SK-N-SH (cell line): ENCODE measurements at regions not wholly inside any gene's neighbourhood (a gene's known extent, or its start where the extent isn't known, plus 50 kb on each side); places are given as distances from the start of the nearest gene placed in this dataset.

ENCODE experiments used
- CTCF ChIA-PET: fragments of 300-600, 350-600 bp; formaldehyde crosslinking; extraction: SDS; loops from one replicate; lab custom pipeline; 2021; lab: Yijun Ruan, JAX
- POLR2A ChIA-PET: fragments of 350-600 bp; sonication (Branson Sonifier 250); formaldehyde crosslinking; extraction: SDS; loops from one replicate; lab custom pipeline; 2020; ENCODE audit warnings: antibody characterized with exemption, inconsistent platforms; lab: Yijun Ruan, JAX
- DNase-seq: peaks from one replicate; pipeline ENCODE4 v3.0.0; 2012
- H2AFZ ChIP-seq: fragments of 200-600 bp; sonication (generic); 2 replicates; pipeline ENCODE4 v1.8.1; 2016; ENCODE audit warnings: antibody characterized with exemption, mild to moderate bottlenecking, low read depth
- H3F3A ChIP-seq: fragments of 200-600 bp; sonication (generic); replicated peaks from 2 replicates; pipeline ENCODE3; 2016; ENCODE audit warnings: antibody characterized with exemption, mild to moderate bottlenecking; ENCODE audit not compliant: insufficient read depth
- H3K27ac ChIP-seq, 2 experiments: fragments of 200-500 bp in 1 of 2; fragments of 200-600 bp in 1 of 2; sonication (Bioruptor generic) in 1 of 2; sonication (generic), shearing (Covaris generic) in 1 of 2; 2 replicates each; pipeline versions ENCODE4 v1.5.1 to v1.6.1; 2014 to 2016; ENCODE audit warnings: low read depth in 2 of 2, inconsistent platforms in 1 of 2, low read length in 1 of 2, mild to moderate bottlenecking in 1 of 2, mixed read lengths in 1 of 2
- H3K27me3 ChIP-seq: fragments of 200-600 bp; sonication (generic), shearing (Covaris generic); 2 replicates; pipeline ENCODE4 v1.6.1; 2016; ENCODE audit warnings: mixed run types; ENCODE audit not compliant: insufficient read depth
- H3K36me3 ChIP-seq, 2 experiments: fragments of 200-500 bp in 1 of 2; fragments of 200-600 bp in 1 of 2; sonication (Bioruptor generic) in 1 of 2; sonication (generic) in 1 of 2; replicated peaks in 1 of 2; 2 replicates each; pipeline versions ENCODE3 to v1.5.1; 2014 to 2016; ENCODE audit warnings: low read length in 1 of 2, mild to moderate bottlenecking in 1 of 2; ENCODE audit not compliant: insufficient read depth in 2 of 2, control insufficient read depth in 1 of 2
- H3K4me1 ChIP-seq, 2 experiments: fragments of 200-500 bp in 1 of 2; fragments of 200-600 bp in 1 of 2; sonication (Bioruptor generic) in 1 of 2; sonication (generic), shearing (Covaris generic) in 1 of 2; 2 replicates each; pipeline versions ENCODE4 v1.5.1 to v1.6.1; 2014 to 2016; ENCODE audit warnings: low read depth in 1 of 2, low read length in 1 of 2, mixed run types in 1 of 2; ENCODE audit not compliant: insufficient read depth in 2 of 2, control insufficient read depth in 1 of 2
- H3K4me2 ChIP-seq: fragments of 200-600 bp; sonication (generic), shearing (Covaris generic); 2 replicates; pipeline ENCODE4 v1.6.1; 2017; ENCODE audit warnings: mixed run types
- H3K4me3 ChIP-seq, 2 experiments: fragments of 200-500 bp in 1 of 2; fragments of 200-600 bp in 1 of 2; sonication (Bioruptor generic) in 1 of 2; sonication (generic), shearing (Covaris generic) in 1 of 2; 2 replicates each; pipeline versions ENCODE4 v1.5.1 to v1.8.1; 2014 to 2016; ENCODE audit warnings: low read depth in 2 of 2, inconsistent platforms in 1 of 2, low read length in 1 of 2, mild to moderate bottlenecking in 1 of 2, mixed read lengths in 1 of 2, moderate library complexity in 1 of 2
- H3K79me2 ChIP-seq: fragments of 200-600 bp; sonication (generic); 2 replicates; pipeline ENCODE4 v1.8.1; 2017; ENCODE audit warnings: mild to moderate bottlenecking; ENCODE audit not compliant: insufficient read depth
- H3K9ac ChIP-seq: fragments of 200-600 bp; sonication (generic); 2 replicates; pipeline ENCODE4 v1.6.1; 2017; ENCODE audit warnings: mixed run types
- H3K9me2 ChIP-seq: fragments of 200-600 bp; sonication (generic); 2 replicates; pipeline ENCODE4 v1.6.1; 2017; ENCODE audit warnings: mixed run types
- H3K9me3 ChIP-seq: fragments of 200-600 bp; sonication (generic); 2 replicates; pipeline ENCODE4 v1.6.1; 2017; ENCODE audit warnings: mixed run types, mild to moderate bottlenecking, moderate library complexity
- H4K20me1 ChIP-seq: fragments of 200-600 bp; sonication (generic); 2 replicates; pipeline ENCODE4 v1.6.1; 2017; ENCODE audit warnings: mild to moderate bottlenecking, mixed run types; ENCODE audit not compliant: insufficient read depth
- CHD2 ChIP-seq: fragments of 150-350 bp; IDR thresholded peaks from 2 replicates; pipeline ENCODE4 v1.6.1; 2018; ENCODE audit warnings: low read length; ENCODE audit not compliant: partially characterized antibody
- ELF1 ChIP-seq: IDR thresholded peaks from 2 replicates; pipeline ENCODE4 v1.4.0; 2012
- EZH2phosphoT487 ChIP-seq: fragments of 200-600 bp; sonication (generic); IDR thresholded peaks from 2 replicates; pipeline ENCODE4 v1.6.1; 2017; ENCODE audit warnings: low read depth, mixed run types, mild to moderate bottlenecking, antibody characterized with exemption, moderate library complexity, borderline replicate concordance
- FOSL2 ChIP-seq: IDR thresholded peaks from 2 replicates; pipeline ENCODE4 v1.4.0; 2012; ENCODE audit warnings: low read depth, mild to moderate bottlenecking, moderate library complexity, borderline replicate concordance
- FOXJ3 ChIP-seq: sonication (generic); formaldehyde crosslinking; IDR thresholded peaks from 2 replicates; pipeline ENCODE4 v1.5.1; 2020; ENCODE audit warnings: mild to moderate bottlenecking, missing genetic modification reagents
- FOXM1 ChIP-seq: IDR thresholded peaks from 2 replicates; pipeline ENCODE4 v1.4.0; 2012; ENCODE audit warnings: low read depth, mild to moderate bottlenecking
- GABPA ChIP-seq: IDR thresholded peaks from 2 replicates; pipeline ENCODE4 v1.4.0; 2012; ENCODE audit warnings: low read depth, mild to moderate bottlenecking
- GATA2 ChIP-seq: sonication (generic); formaldehyde crosslinking; IDR thresholded peaks from 2 replicates; pipeline ENCODE4 v1.5.0; 2020; ENCODE audit warnings: mild to moderate bottlenecking, missing genetic modification reagents
- JUND ChIP-seq: IDR thresholded peaks from 2 replicates; pipeline ENCODE4 v1.4.0; 2012
- MEF2A ChIP-seq: IDR thresholded peaks from 2 replicates; pipeline ENCODE4 v1.4.0; 2012; ENCODE audit warnings: low read depth, borderline replicate concordance
- MXI1 ChIP-seq: IDR thresholded peaks from 2 replicates; pipeline ENCODE4 v1.6.1; 2012; ENCODE audit warnings: mild to moderate bottlenecking, low read depth, low read length, improper control_type of control experiment
- RXRA ChIP-seq: IDR thresholded peaks from 2 replicates; pipeline ENCODE4 v1.4.0; 2012; ENCODE audit warnings: low read depth, mild to moderate bottlenecking, borderline replicate concordance
- TEAD4 ChIP-seq: IDR thresholded peaks from 2 replicates; pipeline ENCODE4 v1.4.0; 2012; ENCODE audit warnings: mild to moderate bottlenecking, borderline replicate concordance; ENCODE audit not compliant: insufficient read depth
- WGBS: methylation state at CpG from one replicate; pipeline ENCODE4 v1.1.6; 2017; ENCODE audit warnings: low lambda C conversion rate; 5-methylcytosine and 5-hydroxymethylcytosine counted together
- TF ChIP-seq, protein P1 (sequence below): IDR thresholded peaks from 2 replicates; pipeline ENCODE4 v1.4.0; 2012; ENCODE audit warnings: low read depth
- TF ChIP-seq, protein P2 (sequence below): fragments of 150-350 bp; IDR thresholded peaks from 2 replicates; pipeline ENCODE4 v1.6.1; 2016; ENCODE audit warnings: mild to moderate bottlenecking, low read depth, low read length
- TF ChIP-seq, protein P3 (sequence below): IDR thresholded peaks from 2 replicates; pipeline ENCODE4 v1.4.0; 2012; ENCODE audit warnings: low read depth, borderline replicate concordance
- TF ChIP-seq, protein P4 (sequence below): fragments of 150-350 bp; IDR thresholded peaks from 2 replicates; pipeline ENCODE4 v1.6.1; 2017; ENCODE audit warnings: antibody characterized with exemption, low read length, low read depth, borderline replicate concordance
- TF ChIP-seq, protein P5 (sequence below): IDR thresholded peaks from 2 replicates; pipeline ENCODE4 v1.4.0; 2012; ENCODE audit warnings: low read depth, borderline replicate concordance
- TF ChIP-seq, protein P6 (sequence below): IDR thresholded peaks from 2 replicates; pipeline ENCODE4 v1.6.1; 2012; ENCODE audit warnings: mild to moderate bottlenecking, low read depth, low read length, moderate library complexity

DNA sequence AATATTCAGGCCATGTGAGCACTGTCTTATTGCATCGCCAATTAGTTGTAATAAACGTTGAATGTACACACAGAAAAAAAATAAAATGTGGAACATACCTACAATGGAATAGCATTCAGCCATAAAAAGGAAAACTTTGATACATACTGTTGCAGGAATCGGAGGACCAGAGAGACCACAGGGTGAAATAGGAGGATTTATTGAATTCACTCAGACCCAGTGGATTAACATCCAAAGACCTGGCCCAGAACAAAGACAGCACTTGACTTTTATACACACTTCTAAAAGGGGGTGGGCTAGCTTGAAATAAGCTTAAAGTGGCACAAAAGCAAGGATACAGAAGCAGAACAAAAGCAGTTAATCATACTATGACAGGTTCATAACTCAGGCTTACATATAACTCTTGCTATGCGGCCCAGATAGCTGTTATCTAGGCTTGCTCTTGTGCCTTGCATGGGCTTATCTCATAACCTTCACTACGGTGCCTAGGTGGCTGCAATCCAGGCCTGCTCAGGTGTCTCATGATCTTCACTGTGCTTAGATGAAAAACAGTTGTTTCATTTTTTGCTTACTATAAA is 292.2 kb upstream of the TAC1 start:
- H4K20me1 ChIP-seq = no peaks in the 10 kb centered on the region
- H3K9me2 ChIP-seq = no peaks in the 10 kb centered on the region
- POLR2A ChIA-PET = no interaction called here
- H3K4me2 ChIP-seq = no peak overlapping the region
- H3K79me2 ChIP-seq = no peaks in the 10 kb centered on the region
- no peak overlapping the region for H3K4me3 ChIP-seq
- H3K27me3 ChIP-seq = no peaks in the 10 kb centered on the region
- DNase-seq = no peak
- under 1% methylated on average over 5 of the region's 5 CpGs for WGBS
- H2AFZ ChIP-seq = no peak overlapping the region
- H3F3A ChIP-seq = no peaks in the 10 kb centered on the region
- TF ChIP-seq, protein P1, sequence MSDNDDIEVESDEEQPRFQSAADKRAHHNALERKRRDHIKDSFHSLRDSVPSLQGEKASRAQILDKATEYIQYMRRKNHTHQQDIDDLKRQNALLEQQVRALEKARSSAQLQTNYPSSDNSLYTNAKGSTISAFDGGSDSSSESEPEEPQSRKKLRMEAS = no peak
- TF ChIP-seq CHD2 (no peak), FOSL2 (no peak)
- no peaks in the 10 kb centered on the region for H3K4me1 ChIP-seq
- no peak overlapping the region for H3K27ac ChIP-seq
- CTCF ChIA-PET = no interaction called here
- H3K9ac ChIP-seq = no peak overlapping the region
- no peaks in the 10 kb centered on the region for H3K36me3 ChIP-seq
- 0 out of 2 replicates have a peak, but pooled peaks cover 7% of the 10 kb centered on the region for H3K9me3 ChIP-seq

DNA sequence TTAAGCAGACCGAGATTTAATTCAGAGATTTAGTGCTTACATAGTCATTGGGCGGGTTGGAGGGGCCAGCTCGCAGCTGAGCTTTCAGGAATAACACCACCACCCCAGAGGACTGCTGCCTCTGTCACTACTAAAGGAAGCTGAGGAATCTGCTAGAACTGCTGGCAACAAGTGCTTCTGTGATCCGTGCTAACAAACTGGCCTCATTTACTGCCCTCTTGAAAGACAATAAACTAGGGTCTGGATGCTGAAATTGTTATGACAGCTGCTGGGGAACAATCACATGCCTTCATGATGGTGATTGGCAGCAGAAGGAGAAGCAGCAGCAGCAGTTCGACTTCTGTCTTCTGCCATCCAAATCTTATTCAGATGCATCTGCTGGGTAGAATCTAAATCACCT is 285.5 kb upstream of the TAC1 start:
- Histone ChIP-seq H2AFZ (no peak overlapping the region), H3K36me3 (no peaks in the 10 kb centered on the region), H3K4me3 (no peak overlapping the region), H3K4me2 (no peak overlapping the region), H4K20me1 (no peaks in the 10 kb centered on the region), H3K79me2 (no peaks in the 10 kb centered on the region), H3K4me1 (no peaks in the 10 kb centered on the region), H3K9me2 (no peaks in the 10 kb centered on the region), H3F3A (no peaks in the 10 kb centered on the region), H3K27me3 (no peaks in the 10 kb centered on the region), H3K27ac (no peak overlapping the region), H3K9ac (no peak overlapping the region), H3K9me3 (no peaks in the 10 kb centered on the region)
- WGBS = 0% methylated on average over 5 of the region's 5 CpGs
- ChIA-PET POLR2A (no interaction called here), CTCF (interaction anchor here (0.6 kb wide), 1 partner anchor 11 kb away, joined by 4 read pairs; no protein-coding TSS in a partner anchor)
- TF ChIP-seq GATA2 (CRISPR knock-in tag) (no peak), ELF1 (no peak), FOXM1 (no peak), EZH2phosphoT487 (no peak), MEF2A (no peak), FOSL2 (no peak), CHD2 (no peak), MXI1 (no peak), JUND (no peak), GABPA (no peak), TEAD4 (no peak), FOXJ3 (no peak), RXRA (no peak)
- TF ChIP-seq, protein P2, sequence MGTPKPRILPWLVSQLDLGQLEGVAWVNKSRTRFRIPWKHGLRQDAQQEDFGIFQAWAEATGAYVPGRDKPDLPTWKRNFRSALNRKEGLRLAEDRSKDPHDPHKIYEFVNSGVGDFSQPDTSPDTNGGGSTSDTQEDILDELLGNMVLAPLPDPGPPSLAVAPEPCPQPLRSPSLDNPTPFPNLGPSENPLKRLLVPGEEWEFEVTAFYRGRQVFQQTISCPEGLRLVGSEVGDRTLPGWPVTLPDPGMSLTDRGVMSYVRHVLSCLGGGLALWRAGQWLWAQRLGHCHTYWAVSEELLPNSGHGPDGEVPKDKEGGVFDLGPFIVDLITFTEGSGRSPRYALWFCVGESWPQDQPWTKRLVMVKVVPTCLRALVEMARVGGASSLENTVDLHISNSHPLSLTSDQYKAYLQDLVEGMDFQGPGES = no peak
- TF ChIP-seq, protein P3, sequence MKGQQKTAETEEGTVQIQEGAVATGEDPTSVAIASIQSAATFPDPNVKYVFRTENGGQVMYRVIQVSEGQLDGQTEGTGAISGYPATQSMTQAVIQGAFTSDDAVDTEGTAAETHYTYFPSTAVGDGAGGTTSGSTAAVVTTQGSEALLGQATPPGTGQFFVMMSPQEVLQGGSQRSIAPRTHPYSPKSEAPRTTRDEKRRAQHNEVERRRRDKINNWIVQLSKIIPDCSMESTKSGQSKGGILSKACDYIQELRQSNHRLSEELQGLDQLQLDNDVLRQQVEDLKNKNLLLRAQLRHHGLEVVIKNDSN = no peak
- TF ChIP-seq, protein P4, sequence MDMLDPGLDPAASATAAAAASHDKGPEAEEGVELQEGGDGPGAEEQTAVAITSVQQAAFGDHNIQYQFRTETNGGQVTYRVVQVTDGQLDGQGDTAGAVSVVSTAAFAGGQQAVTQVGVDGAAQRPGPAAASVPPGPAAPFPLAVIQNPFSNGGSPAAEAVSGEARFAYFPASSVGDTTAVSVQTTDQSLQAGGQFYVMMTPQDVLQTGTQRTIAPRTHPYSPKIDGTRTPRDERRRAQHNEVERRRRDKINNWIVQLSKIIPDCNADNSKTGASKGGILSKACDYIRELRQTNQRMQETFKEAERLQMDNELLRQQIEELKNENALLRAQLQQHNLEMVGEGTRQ = no peak
- TF ChIP-seq, protein P5, sequence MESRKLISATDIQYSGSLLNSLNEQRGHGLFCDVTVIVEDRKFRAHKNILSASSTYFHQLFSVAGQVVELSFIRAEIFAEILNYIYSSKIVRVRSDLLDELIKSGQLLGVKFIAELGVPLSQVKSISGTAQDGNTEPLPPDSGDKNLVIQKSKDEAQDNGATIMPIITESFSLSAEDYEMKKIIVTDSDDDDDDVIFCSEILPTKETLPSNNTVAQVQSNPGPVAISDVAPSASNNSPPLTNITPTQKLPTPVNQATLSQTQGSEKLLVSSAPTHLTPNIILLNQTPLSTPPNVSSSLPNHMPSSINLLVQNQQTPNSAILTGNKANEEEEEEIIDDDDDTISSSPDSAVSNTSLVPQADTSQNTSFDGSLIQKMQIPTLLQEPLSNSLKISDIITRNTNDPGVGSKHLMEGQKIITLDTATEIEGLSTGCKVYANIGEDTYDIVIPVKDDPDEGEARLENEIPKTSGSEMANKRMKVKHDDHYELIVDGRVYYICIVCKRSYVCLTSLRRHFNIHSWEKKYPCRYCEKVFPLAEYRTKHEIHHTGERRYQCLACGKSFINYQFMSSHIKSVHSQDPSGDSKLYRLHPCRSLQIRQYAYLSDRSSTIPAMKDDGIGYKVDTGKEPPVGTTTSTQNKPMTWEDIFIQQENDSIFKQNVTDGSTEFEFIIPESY = no peak
- TF ChIP-seq, protein P6, sequence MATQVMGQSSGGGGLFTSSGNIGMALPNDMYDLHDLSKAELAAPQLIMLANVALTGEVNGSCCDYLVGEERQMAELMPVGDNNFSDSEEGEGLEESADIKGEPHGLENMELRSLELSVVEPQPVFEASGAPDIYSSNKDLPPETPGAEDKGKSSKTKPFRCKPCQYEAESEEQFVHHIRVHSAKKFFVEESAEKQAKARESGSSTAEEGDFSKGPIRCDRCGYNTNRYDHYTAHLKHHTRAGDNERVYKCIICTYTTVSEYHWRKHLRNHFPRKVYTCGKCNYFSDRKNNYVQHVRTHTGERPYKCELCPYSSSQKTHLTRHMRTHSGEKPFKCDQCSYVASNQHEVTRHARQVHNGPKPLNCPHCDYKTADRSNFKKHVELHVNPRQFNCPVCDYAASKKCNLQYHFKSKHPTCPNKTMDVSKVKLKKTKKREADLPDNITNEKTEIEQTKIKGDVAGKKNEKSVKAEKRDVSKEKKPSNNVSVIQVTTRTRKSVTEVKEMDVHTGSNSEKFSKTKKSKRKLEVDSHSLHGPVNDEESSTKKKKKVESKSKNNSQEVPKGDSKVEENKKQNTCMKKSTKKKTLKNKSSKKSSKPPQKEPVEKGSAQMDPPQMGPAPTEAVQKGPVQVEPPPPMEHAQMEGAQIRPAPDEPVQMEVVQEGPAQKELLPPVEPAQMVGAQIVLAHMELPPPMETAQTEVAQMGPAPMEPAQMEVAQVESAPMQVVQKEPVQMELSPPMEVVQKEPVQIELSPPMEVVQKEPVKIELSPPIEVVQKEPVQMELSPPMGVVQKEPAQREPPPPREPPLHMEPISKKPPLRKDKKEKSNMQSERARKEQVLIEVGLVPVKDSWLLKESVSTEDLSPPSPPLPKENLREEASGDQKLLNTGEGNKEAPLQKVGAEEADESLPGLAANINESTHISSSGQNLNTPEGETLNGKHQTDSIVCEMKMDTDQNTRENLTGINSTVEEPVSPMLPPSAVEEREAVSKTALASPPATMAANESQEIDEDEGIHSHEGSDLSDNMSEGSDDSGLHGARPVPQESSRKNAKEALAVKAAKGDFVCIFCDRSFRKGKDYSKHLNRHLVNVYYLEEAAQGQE = no peak
- no peak for DNase-seq
